Ovary (tissue), 3 donors: ENCODE measurements at regions not wholly inside any gene's neighbourhood (a gene's known extent, or its start where the extent isn't known, plus 50 kb on each side); places are given as distances from the start of the nearest gene placed in this dataset.

Experiments
- CTCF ChIP-seq, 3 donors: fragments of 450-650 bp in 2 of 3; fragments of 200-600 bp in 1 of 3; IDR thresholded peaks; one replicate each; pipeline versions ENCODE4 v1.5.1 to v1.8.0; 2016 to 2022; ENCODE audit warnings: antibody characterized with exemption in 3 of 3, mild to moderate bottlenecking in 1 of 3
- POLR2A ChIP-seq: fragments of 450-650 bp; IDR thresholded peaks from one replicate; pipeline ENCODE4 v1.6.1; 2017; ENCODE audit warnings: antibody characterized with exemption, mild to moderate bottlenecking, moderate library complexity
- donor health status: DM: no; HTN: no; CAD: no.

- TF ChIP-seq CTCF (IDR thresholded peaks at IDR 0.05) (no peak), POLR2A (no peak)
Measured at GRCh38 chr9:109652112-109652511, 127.9 kb upstream of the PALM2AKAP2 start.
